ENCODE measurements at regions not wholly inside any gene's neighbourhood (a gene's known extent, or its start where the extent isn't known, plus 50 kb on each side); places are given as distances from the start of the nearest gene placed in this dataset.

GRCh38 chr9:29456940-29457339 is 1883.7 kb upstream of the C9orf72 start:
- TF ChIP-seq CTCF (IDR thresholded peaks at IDR 0.05): no peak
- TF ChIP-seq POLR2A (IDR thresholded peaks at IDR 0.05): no peak
